HFF-Myc (cell line): ENCODE measurements at regions not wholly inside any gene's neighbourhood (a gene's known extent, or its start where the extent isn't known, plus 50 kb on each side); places are given as distances from the start of the nearest gene placed in this dataset.

Source experiments
- DNase-seq: peaks from one replicate; pipeline ENCODE4 v3.0.0-alpha.2; 2011; ENCODE audit warnings: low read depth; ENCODE audit errors: extremely low read depth
- H3K4me3 ChIP-seq: replicated peaks from 2 replicates; pipeline ENCODE4 v1.5.1; 2011; ENCODE audit warnings: low read depth, mild to moderate bottlenecking, control low read depth, low read length
- CTCF ChIP-seq: IDR thresholded peaks from 2 replicates; pipeline ENCODE4 v1.5.1; 2012; ENCODE audit warnings: mild to moderate bottlenecking, low read depth, low read length, control low read depth; ENCODE audit errors: missing control alignments

GRCh38 chr10:44028384-44029137 is 356.3 kb downstream of the CXCL12 start:
- DNase-seq: no peak
- no peak for TF ChIP-seq CTCF
- H3K4me3 ChIP-seq: no peak overlapping the region

- no peak for DNase-seq
- TF ChIP-seq CTCF: no peak
- no peak overlapping the region for H3K4me3 ChIP-seq
These were observed 360.4 kb downstream of the CXCL12 start for GRCh38 chr10:44024356-44025116.

GRCh38 chr10:44023517-44023916 is 361.4 kb downstream of the CXCL12 start:
- H3K4me3 ChIP-seq: no peak overlapping the region
- TF ChIP-seq CTCF: no peak
- no peak for DNase-seq

GRCh38 chr10:44022203-44022602 is 362.7 kb downstream of the CXCL12 start:
- H3K4me3 ChIP-seq: no peak overlapping the region
- no peak for DNase-seq
- no peak for TF ChIP-seq CTCF

- no peak for TF ChIP-seq CTCF
- DNase-seq: no peak
- no peak overlapping the region for H3K4me3 ChIP-seq
These were observed 364.4 kb downstream of the CXCL12 start for GRCh38 chr10:44020322-44021111.

- no peak for TF ChIP-seq CTCF
- no peak for DNase-seq
- H3K4me3 ChIP-seq: no peak overlapping the region
These were observed 367.3 kb downstream of the CXCL12 start for GRCh38 chr10:44017483-44018145.
